ENCODE measurements at regions not wholly inside any gene's neighbourhood (a gene's known extent, or its start where the extent isn't known, plus 50 kb on each side); places are given as distances from the start of the nearest gene placed in this dataset.
"Not testable (repeated sequence)": the region's sequence is repeated elsewhere in the genome, so short reads cannot be mapped to it uniquely, and the experiment has no call there.

DNA sequence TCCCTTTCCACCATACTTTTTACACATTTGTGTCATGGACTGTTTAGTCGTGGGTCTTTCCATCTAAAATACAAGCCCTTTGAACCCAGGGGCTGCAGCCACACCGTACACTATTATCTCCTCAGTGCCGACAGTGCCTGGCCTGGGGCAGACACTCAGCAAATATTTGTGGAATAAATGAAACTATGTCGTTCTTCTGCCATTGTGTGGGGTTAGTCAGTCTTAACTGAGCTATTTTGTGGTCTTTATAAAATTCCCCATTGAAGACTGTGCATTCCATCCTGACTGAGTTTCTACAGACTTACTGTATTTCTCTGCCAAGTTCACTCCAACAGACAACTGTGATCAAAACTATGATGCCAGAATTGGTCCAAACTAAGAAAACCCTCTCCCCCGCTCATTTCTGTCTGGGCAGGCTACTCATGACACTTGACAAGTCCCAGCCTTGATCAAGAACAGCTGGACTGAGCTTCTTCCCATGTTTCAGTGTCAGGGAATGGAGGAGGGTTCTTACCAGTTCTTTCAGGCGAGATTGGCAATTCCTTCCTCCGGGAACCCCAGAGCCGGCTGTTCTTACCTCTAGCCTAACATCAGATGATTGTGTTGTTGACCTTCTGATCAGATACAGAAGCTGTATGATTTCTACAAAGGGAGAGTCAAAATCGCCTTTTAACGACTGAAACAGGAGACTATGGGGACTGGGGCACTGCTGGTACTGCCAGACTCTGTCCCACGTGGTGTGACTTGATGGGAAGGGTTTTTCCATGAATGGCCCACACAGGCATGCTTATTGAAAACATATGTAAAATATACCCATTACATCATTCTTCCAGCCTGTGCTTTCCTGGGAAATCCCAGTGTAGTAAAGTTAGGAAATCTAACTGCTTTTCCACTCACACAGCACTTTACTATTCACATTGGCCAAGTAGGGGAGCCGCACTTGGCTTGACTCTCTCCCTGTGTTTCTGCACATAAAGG, 77.4 kb upstream of the NPAS2 start:
- peak; percentile 89 for DNase-seq

DNA sequence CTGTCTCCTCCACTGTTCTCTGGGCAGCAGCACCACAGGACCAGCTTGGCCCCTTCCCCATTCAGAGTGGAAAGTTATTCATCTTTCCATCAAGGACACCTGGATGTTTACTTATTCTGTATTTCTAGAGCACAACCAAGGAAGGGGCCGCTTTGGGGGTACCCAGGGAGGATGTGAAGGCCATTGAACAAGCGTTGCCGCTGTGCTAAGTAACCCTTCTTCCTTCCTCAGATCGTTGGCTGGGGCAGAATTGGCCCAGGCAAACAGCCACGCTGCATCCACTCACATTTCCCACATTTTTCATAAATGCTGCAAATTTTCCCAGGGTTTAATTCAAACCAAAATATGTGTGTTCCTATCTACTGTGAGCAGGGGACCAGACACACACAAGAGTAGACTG, 76.2 kb upstream of the NPAS2 start:
- DNase-seq, result no peak

DNA sequence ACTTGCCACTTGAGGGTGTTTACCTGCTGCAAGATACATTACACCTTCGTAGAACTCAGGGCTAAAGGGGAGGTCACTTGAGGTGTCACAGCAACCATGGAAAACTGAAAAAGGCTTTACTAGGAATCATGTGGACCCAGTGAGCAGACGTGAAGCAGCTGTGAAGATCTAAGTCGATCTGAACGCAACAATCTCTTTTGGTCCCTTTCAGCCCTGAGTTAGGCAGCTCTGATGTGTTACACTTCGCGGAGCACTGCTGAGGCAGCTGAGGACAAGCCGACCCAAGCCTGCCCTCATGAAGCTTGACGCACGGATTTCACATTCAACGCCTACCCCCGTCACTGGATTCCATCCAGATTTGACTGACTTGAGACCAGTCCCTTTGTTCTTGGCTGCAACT, 75.8 kb upstream of the NPAS2 start:
- no peak for DNase-seq

DNA sequence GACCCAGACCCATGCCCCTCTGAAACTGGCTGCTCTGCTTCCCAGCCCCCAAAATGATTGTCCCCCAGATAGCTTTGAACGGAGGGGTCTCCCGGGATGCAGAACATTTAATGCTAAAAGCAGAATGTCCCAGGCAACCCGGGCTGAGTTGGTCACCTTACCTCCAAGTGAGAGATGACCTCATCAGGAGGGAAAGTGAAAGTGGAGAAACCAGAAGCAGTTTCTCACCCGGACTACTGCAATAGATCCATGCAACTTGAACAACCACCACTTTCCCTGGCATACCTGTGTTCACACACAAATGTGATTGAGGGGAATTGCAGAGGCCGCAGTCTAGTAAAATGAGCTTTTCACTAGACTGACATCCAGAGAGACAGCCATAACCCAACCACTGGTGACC, 75.3 kb upstream of the NPAS2 start:
- peak; percentile 20 for DNase-seq

DNA sequence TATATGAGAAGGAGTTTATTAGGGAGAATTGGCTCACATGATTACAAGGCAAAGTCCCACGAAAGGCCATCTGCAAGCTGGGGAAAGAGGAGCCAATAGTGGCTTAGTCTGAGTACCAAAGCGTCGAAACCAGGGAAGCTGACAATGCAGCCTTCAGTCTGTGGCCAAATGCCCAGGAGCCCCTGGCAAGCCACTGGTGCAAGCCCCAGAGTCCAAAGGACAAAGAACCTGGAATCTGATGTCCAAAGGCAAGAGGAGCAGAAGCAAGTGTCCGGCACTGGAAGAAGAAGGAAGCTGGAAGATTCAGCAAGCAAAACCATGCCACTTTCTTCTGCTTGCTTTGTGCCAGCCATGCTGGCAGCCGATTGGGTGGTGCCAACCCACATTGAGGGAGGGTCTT, 74.3 kb upstream of the NPAS2 start:
- no peak for DNase-seq

DNA sequence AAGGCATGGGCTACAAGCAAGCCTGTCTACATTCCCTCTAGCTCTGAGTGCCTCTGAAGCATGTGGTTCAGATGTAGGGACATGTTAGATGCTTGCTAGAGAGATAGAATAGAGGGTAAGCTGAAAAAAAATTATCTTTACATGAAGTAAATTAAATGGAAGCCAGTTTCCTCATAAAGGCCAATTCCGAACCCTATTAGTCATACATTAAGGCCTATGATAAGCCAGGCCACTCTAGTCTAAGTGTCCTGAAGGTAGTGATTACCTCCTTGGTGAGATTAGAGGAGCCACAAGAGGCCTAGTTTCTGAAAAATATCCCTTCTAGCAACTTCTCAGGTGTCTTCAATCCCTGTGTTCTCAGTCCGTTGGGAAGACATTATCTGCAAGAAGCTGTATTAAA, 72.4 kb upstream of the NPAS2 start:
- DNase-seq, result no peak

DNA sequence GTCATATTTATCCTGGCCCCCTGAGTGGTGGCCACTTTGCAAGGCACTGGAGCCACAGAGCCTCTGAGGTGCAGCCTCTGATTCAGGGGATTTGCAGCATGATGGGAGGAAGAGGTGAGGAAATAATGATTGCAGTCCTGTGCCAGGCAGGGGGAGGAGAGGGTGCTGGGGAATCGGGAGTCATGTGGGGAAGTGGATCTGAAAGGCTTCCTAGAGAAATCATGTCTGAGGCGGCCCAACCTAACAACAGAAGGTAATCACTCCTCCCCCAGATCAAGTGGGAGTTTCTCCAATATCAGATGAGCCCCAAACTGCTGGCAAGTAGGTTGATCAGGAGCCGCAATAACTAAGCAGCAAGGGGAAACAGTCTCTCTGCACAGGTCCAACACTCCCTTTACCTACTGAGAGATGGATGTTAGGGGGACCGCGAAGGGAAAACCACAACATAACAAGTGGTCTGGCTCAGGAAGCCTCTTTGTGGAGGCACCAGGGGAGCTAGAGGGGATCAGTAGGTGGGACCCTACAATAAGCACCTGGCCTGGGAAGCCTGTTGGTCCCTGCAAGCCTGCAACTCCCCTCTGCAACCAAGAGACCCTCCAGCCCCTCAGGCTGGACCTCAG, 71.8 kb upstream of the NPAS2 start:
- DNase-seq, result no peak

DNA sequence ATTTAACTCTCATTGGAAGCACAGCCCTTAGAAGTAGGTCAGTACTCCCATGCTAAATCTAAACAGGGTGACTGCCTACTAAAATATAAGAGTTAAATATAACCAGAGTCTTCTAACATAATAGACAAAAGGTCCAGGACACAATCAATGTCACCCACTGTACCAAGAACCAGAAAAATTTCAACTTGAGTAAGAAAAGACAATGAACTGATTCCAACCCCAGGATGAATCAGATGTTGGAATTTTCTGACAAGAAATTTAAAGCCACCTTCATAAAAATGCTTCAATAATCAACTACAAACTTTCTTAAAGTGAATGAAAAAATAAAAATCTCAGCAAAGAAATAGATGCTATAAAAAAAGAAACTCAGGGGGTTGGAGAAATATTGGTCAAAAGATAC, 71.3 kb upstream of the NPAS2 start:
- no peak for DNase-seq

DNA sequence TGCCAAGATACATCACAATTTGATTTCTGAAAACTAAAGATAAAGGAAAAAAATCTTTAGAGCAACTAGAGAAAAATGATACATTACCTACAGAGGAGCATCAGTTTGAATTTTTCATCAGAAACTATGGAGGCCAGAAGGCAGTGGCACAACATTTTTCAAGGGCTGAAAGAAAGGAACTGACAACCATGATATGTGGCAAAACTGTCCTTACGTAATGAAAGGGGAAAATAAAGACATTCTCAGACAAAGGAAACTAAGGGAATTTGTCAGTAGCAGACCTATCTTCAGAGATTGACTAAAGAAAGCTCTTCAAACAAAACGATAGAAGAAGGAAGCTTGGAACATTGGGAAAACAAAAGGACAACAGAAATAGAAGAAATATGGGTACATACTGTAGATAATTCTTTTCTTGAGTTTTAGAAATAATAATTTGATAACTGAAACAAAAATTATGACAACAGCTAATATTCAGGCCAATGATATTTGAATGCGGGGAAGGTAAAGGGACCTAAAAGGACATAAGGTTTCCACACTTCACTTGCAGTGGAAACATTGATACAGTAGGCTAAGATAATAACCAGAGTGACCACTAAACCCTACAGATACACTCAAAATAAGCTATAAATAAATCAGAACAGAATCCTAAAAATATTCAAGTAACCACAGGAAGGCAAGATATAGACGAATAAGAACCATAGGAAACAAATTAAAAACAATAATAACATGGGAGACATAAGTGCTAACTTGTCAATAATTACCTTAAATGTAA, 70.0 kb upstream of the NPAS2 start:
- DNase-seq, result no peak

DNA sequence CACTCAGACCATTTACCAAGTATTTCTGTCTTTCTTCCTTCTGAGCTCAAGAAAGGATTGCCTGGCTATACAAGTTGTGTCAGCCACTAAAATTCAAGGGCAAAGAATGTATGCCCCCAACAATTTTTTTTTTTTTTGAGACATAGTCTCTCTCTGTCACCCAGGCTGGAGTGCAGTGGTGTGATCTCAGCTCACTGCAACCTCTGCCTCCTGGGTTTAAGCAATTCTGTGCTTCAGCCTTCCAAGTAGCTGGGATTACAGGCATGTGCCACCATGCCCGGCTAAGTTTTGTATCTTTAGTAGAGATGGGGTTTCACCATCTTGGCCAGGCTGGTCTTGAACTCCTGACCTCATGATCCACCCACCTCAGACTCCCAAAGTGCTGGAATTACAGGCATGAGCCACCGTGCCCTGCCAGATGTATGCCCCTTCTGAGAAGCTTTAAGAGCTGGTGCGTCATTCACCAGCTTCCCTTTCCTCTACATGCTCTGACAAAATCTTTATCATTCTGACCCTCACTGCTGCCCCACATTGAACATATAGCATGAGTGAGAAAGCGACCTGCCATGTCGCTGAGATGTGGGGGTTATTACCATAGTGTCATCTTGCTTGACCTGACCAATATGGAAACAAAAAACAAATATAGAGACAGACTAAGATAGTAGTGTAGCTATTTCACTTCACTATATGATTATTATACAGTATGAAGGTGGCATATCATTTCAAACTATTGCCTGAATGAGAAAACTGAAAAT, 67.9 kb upstream of the NPAS2 start:
- DNase-seq, result not testable (repeated sequence)

DNA sequence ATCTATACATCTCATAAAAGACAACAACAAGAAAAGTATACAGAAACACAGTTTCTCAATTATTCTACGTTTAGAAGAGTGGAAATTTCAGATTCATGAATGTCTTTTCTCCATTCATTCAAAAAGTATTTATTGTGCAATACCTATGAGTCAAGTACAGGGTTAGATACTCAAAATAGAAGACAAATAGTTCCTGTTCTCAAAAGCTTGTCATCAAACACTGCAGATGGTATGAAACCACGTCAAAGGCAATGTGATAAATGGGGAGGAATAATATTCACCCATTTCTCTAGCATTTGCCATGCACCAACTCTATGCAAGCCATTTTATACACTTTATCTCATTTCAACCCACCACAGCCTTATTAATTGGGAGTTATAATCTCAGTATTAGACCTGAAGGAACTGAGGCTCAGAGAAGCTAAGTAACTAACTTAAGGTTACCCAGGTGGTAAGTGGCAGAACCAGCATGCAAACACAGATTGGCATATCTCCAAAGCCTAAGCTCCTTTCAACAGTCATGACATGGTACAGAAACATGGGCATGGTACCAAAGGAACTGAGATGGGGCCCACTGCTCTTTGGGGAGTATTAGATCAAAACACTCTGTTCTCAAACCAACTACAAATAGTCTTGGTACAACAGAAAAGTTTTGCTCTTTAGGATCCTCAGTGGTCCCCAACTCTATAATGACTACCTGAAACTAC, 67.2 kb upstream of the NPAS2 start:
- peak; percentile 65 for DNase-seq

DNA sequence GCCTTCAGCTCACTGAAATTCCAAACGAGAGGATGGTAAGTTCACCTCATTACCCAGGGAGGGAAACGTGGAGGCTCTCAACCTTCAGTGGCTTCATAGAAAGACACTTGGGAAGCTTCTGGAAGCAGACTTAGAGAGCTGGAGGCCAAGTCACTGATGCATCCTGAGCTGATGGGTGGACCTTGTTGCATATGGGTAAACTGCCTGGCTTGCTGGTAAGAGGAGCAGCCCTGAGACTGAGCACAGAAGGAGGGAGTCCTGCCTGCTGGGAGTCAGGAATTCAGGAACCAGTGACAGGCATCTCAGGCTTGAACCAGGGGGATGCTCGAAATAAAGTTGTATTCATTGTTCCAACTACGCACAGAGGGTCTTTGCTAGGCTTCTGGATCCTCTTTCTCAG, 66.5 kb upstream of the NPAS2 start:
- no peak for DNase-seq

DNA sequence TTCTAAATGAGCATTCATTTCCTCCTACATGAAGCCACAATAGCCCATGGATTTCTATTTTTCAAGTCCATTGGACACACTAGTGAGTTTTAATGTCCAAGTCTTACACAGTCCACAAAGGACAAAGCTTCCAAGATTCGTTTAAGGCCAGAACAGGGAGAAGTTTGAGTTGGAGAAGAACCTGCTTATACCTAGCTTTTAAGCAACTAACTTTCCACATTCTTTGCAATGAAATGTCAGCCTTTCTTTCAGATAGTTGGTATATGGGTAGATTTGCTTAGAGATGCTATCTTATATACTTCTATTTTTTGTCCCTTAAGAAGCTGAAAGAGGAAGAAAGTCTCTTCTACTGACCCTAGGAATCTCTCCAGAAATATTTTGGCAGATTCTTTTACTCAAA, 66.1 kb upstream of the NPAS2 start:
- DNase-seq, result no peak

DNA sequence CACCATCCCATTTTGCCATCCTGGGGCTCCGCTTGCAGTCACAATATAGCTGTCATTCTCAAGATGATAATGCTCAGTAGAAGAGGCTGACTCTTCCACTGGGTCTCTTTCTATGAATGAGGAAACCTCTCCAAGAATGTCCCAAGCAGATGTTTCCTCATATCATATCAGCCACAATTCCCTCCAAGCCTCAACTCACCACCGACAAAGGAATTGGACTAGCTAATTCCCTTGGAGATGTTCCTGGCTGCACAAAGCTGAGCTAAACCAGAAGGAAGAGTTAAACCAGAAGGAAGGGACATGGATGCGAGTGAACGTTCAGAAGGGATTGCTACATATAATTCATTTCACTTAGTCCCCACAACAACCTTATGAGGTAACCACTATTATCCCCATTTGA, 65.0 kb upstream of the NPAS2 start:
- DNase-seq, result no peak

DNA sequence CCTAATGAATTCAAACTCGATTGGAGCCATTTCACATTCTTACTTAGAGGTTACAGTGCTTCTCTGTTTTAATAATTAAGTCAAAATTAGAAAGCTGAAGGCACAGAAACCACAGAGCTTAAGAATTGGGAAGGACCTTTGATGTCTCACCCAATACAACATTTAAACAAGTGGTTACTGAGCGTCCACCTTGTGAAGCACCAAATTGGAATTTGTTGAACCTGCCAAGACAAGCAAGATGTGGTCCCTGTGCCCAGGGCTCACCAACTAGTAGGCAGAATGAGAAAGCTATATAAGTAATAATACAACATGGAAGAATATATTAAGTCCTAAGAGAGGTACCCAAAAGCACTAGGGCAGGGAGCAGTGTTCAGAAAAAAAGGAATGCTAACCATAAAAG, 64.5 kb upstream of the NPAS2 start:
- DNase-seq, result peak; percentile 9

DNA sequence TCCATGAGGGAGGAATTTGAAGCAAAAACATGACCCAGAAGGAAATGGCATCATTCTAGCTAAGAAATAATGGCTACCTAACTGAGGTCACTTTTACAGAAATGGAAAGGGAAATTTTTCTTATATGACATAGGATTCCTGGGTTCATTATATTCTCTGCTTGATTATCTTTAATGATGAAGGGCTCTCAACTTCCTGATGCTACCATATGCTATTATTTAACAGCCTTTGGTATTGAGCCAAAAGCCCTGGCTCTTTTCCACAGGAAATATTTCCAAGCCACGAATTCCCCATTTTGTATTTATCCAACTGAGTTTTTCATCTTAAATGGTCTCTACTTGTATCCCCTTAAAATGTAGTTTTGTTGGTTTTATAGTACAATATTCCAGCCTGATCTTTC, 63.2 kb upstream of the NPAS2 start:
- no peak for DNase-seq

DNA sequence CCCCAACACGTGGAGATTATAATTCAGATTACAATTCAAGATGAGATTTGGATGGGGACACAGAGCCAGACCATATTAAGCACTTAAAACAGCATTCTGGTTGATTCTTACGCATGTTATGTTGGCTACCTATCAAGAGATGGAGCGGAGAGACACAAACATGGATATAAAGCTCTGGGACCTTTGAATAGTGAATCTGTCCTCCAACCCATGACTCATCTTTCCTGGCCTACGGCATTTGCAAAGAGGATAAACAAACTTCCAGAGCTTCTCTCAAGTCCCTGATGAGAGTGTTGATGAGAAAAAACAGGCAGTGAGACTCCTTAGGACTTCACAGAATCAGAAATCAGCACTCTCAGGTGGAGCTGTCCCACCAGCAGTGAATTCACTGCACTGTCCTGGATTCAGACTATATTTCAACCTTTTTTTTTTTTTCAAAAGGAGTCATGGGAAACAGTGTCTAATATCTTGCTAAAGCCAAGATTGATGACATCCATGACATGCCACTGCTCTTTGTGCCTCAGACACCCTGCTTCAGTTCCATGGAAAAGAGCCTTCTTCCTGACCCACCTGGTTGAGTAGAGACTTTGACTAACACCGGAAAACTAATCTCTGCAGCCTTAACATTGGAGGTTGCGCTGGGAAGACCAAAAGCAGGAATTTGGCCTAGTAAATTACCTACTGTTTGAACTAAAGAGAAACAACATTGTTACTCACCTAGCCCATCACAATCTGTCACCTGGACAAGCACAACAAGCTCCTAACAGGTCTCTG, 62.1 kb upstream of the NPAS2 start:
- peak; percentile 60 for DNase-seq

DNA sequence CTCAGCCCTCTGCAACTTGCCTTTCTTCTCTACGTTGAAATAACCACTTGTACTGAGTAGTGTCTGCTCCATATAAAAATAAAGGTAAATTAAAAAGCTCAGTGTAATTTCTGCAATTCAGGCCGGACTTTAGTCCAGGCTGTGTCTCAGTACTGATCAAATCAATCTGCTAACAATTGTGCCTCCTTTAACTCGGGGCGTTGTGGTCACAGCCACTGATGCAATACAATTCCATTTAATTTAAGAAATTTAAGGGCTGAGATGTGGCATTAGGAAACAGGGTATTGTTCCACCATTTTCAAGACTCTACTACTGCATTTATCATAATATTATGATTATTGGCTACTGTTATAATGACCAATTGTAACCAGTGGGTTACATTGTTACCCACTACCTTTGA, 60.0 kb upstream of the NPAS2 start:
- no peak for DNase-seq

DNA sequence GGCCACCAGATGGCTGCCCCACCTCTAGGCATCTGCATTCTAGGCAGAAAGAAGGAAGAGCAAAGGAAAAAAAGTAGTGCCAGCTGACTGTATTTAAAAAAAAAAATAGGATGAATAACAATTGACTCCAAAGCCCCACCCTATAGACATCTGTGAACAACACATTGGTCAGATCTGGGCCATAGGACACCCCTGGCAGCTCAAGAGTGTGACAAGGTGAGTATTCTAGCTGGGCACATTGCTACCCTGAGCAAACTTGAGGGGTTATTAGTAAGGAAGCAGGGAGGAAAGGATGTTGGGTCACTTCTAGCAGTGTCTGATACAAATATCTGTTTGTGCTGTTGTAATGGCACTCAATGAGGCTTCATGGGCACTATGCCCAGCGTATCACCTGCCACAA, 58.6 kb upstream of the NPAS2 start:
- no peak for DNase-seq

DNA sequence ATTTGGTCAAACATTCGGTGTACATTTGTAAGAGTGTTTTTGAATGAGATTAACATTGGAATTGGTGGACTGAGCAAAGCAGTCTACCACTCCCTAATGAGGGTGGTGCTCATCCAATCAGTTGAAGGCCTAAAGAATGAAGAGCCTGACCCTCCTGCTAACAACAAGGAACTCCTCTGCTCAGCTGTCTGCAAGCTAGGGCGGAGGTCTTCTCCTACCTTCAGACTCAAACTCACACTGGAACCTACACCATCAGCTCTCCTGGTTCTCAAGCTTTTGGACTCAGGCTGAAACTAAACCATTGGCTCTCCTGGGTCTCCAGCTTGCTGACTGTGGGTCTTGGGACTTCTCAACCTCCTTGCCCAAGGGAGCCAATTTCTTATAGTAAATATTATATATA, 55.5 kb upstream of the NPAS2 start:
- DNase-seq, result no peak

DNA sequence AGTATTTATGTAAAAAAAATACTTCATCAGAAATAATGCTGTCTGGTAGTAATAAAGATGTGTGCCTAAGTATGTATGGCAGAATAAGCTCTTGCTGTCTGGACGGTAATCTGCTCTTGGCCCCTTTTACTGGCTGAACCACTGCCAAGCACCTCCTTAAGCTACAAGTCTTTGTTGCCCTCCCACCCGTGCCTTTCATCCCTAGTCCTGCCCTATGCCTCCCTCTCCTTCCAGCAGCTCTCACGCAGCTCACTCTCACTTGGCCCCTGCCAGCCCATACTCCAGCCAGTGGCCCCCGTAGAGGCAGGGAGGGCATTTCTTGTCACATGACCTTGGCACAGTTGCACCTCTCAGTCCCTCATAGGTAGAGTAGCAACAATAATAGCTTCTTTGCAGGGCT, 54.5 kb upstream of the NPAS2 start:
- DNase-seq, result no peak

DNA sequence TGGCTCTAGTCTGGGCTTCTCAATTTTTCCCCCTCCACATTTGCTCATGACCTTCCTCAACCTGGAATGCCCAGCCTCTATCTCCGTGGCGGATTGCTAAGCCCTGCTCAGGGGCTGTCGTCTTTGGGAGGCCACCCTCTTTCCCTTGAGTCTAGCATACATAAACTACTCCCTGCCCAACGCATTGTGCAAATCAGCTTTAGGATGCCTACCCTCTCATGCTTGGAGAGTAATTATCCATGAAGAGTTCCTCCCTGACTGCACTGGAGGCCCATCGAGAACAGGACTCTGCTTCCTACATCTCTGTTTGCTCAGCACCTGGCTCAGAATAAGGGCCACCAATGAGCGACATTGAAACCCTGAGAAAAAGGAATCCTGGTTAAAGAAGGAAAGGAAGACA, 53.7 kb upstream of the NPAS2 start:
- no peak for DNase-seq

Measured in kidney glomerular epithelial cell (primary cell).